Activated T-helper 17 cell treated with anti-CD3 and anti-CD28 coated beads, Interleukin-2, amount 50 U/mL, for 72 hours (primary cell): ENCODE measurements at regions not wholly inside any gene's neighbourhood (a gene's known extent, or its start where the extent isn't known, plus 50 kb on each side); places are given as distances from the start of the nearest gene placed in this dataset.
"Not testable (repeated sequence)": the region's sequence is repeated elsewhere in the genome, so short reads cannot be mapped to it uniquely, and the experiment has no call there.

Source experiments
- ATAC-seq: fragments of 150-1000 bp; cut with Tn5 transposase; replicated peaks from 2 replicates; pipeline ENCODE4 v1.10.0; 2021; ENCODE audit warnings: mild to moderate bottlenecking, moderate library complexity
- H3K27ac Mint-ChIP-seq: one replicate; pipeline ENCODE4 v1.8.0; 2022; ENCODE audit warnings: mixed read lengths
- H3K27me3 Mint-ChIP-seq: one replicate; pipeline ENCODE4 v1.8.0; 2022; ENCODE audit warnings: mixed read lengths
- H3K36me3 Mint-ChIP-seq: one replicate; pipeline ENCODE4 v1.8.0; 2022; ENCODE audit warnings: low read depth, mild to moderate bottlenecking, mixed read lengths
- H3K4me1 Mint-ChIP-seq: one replicate; pipeline ENCODE4 v1.8.0; 2022; ENCODE audit warnings: mixed read lengths
- H3K4me3 Mint-ChIP-seq: one replicate; pipeline ENCODE4 v1.8.0; 2022; ENCODE audit warnings: mild to moderate bottlenecking, mixed read lengths
- H3K9me3 Mint-ChIP-seq: one replicate; pipeline ENCODE4 v1.8.0; 2022; ENCODE audit warnings: mixed read lengths

DNA sequence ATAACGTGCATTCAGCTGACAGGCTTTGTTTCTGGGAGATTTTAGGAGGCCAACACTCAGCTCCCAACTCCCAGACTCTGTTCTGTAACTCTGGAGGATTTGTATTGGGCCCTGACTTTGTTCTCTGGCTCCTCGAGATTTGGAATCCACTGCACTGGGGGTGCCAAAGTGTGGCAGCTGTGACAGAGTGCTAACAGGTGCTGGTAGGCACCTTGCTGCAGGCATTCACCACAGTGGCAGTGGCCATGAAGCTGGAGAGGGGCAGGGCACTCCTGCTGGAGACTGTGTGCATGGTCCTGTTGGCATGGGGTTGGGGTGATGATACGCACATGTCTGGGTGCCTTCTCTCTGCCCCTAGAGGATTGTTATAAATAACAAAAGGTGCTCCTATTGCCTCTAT lies 1094.9 kb upstream of the SLIT2 start:
- Mint-ChIP-seq H3K9me3 (peaks cover 18% of the 10 kb centered on the region), H3K27me3 (no peaks in the 10 kb centered on the region), H3K27ac (no peak overlapping the region), H3K4me1 (no peaks in the 10 kb centered on the region), H3K4me3 (no peak overlapping the region), H3K36me3 (no peaks in the 10 kb centered on the region)
- ATAC-seq, result no peak

DNA sequence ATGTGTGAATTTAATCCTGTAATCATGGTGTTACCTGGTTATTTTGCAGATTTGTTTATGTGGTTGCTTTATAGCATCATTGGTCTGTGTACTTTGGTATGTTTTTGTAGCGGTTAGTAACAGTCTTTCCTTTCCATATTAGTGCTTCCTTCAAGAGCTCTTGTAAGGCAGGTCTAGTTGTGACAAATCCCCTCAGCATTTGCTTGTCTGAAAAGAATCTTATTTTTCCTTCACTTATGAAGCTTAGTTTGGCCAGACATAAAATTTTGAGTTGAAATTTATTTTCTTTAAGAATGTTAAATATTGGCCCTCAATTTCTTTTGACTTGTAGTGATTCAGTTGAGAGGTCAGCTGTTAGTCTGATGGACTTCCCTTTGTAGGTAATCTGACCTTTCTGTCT lies 1096.1 kb upstream of the SLIT2 start:
- H3K27ac Mint-ChIP-seq, result no peak overlapping the region
- ATAC-seq, result no peak
- H3K36me3 Mint-ChIP-seq, result no peaks in the 10 kb centered on the region
- no peak overlapping the region for H3K4me3 Mint-ChIP-seq
- H3K9me3 Mint-ChIP-seq, result peaks cover 17% of the 10 kb centered on the region
- H3K27me3 Mint-ChIP-seq, result no peaks in the 10 kb centered on the region
- no peaks in the 10 kb centered on the region for H3K4me1 Mint-ChIP-seq

DNA sequence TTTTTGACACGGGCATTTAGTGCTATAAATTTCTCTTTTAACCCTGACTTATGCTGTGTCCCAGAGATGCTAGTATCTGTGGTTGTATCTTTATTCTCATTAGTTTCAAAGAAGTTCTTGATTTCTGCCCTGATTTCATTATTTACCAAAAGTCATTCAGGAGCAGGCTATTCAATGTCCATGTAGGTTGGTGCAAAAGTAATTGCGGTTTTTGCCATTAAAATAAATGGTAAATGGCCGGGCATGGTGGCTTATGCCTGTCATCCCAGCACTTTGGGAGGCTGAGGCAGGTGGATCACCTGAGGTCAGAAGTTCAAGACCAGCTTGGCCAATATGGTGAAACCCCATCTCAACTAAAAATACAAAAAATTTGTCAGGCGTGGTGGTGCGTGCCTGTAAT lies 1097.4 kb upstream of the SLIT2 start:
- H3K9me3 Mint-ChIP-seq, result peaks cover 17% of the 10 kb centered on the region
- H3K36me3 Mint-ChIP-seq, H3K27ac Mint-ChIP-seq, H3K4me1 Mint-ChIP-seq, H3K4me3 Mint-ChIP-seq, H3K27me3 Mint-ChIP-seq, ATAC-seq: not testable (repeated sequence)

DNA sequence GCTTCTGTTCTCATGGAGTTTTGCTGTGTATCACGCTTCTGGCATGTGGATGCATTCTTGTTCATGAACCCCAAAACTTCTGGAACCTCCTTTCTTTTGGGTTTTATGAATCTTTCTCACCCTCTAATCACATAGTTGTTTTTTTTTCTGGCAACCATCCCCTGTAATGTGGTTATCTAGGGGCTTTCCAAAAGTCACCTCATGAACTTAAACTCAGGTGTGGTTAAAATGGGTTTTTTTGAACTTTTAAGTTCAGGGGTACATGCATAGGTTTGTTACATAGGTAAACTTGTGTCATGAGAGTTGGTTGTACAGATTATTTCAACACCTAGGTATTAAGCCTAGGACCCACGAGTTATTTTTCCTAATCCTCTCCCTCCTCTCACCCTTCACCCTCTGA lies 1099.4 kb upstream of the SLIT2 start:
- H3K4me3 Mint-ChIP-seq, result no peak overlapping the region
- H3K27me3 Mint-ChIP-seq, result no peaks in the 10 kb centered on the region
- peaks cover 13% of the 10 kb centered on the region for H3K9me3 Mint-ChIP-seq
- no peaks in the 10 kb centered on the region for H3K36me3 Mint-ChIP-seq
- no peaks in the 10 kb centered on the region for H3K4me1 Mint-ChIP-seq
- ATAC-seq, result no peak
- H3K27ac Mint-ChIP-seq, result no peak overlapping the region

DNA sequence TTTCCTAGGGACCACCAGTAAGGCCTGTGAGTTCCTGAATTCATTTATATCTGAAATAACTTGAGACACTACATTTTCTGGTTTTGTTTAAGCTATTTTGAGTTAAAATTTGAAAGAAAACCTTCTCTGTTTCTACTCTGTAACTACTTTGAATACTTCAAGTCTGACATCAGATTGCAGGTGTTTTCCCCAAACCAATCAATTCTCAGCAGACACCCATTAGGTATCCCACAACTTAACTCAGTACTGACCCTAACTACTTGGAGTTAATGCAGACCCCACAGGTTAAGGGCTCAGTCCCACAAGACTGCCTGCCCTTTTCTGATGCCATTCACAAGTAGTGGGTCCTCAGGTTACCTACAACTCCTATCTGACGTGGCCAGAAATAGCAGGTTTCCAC lies 1100.0 kb upstream of the SLIT2 start:
- Mint-ChIP-seq H3K4me1 (no peaks in the 10 kb centered on the region), H3K4me3 (no peak overlapping the region), H3K27ac (no peak overlapping the region), H3K36me3 (no peaks in the 10 kb centered on the region), H3K9me3 (peaks cover 16% of the 10 kb centered on the region), H3K27me3 (no peaks in the 10 kb centered on the region)
- no peak for ATAC-seq

DNA sequence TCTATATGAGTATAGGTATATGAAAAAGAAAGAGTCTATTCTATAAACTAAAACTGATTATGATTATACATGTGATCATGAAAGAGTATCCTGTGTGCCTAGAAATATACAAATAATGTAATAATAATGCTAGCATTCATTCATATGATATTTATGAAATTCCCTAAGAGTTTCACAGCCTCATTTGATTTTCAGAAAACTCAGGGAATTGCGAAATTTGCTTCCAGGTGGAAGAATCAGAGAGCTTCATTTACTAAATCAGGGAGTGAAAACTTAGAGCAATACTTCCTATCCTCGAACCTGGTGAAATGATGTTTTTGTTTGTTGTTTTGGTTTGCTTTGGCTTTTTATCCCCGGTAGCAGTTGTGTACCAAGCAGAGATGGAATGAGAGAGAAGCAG lies 1105.7 kb upstream of the SLIT2 start:
- no peak overlapping the region for H3K27ac Mint-ChIP-seq
- H3K27me3 Mint-ChIP-seq, result no peaks in the 10 kb centered on the region
- no peak overlapping the region for H3K4me3 Mint-ChIP-seq
- peaks cover 11% of the 10 kb centered on the region for H3K9me3 Mint-ChIP-seq
- no peaks in the 10 kb centered on the region for H3K4me1 Mint-ChIP-seq
- ATAC-seq, result no peak
- H3K36me3 Mint-ChIP-seq, result no peaks in the 10 kb centered on the region

DNA sequence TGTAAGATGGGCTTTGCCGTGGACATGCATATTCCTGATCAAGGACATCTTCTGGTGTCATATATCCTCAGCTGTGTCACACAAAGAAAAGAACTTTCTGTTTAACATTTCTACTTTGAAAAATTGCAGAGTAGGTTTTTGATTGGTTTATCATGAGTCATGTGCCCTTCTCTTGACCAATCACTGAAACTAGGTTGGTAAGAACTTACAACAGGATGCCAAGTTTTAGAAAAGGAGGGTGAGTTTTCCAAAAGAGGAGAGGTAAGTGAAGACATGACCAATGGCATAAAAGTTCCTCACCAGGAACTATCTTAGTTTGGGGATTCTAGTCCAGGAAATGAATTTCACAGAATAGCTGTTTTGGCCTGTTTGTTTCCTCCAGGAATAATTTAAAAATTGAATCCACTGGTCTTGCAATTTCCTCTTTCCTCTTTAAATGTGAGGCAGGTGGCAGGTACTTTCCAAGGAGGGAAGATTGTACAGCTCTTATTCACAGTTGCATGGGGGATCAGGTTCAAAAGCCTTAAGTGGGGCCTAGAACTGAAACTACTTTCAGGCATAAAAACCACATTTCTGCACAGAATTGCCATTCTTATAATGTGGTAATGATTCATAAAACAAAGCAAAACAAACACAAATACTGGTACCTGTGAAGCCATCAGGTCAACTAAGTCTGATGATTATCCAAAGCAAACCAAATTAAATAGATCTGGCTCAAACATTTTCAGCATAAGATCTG lies 1114.5 kb upstream of the LCORL start:
- Mint-ChIP-seq H3K4me3 (no peak overlapping the region), H3K9me3 (peaks cover 15% of the 10 kb centered on the region), H3K27me3 (no peaks in the 10 kb centered on the region), H3K27ac (no peak overlapping the region), H3K36me3 (no peaks in the 10 kb centered on the region), H3K4me1 (no peaks in the 10 kb centered on the region)
- ATAC-seq, result no peak

DNA sequence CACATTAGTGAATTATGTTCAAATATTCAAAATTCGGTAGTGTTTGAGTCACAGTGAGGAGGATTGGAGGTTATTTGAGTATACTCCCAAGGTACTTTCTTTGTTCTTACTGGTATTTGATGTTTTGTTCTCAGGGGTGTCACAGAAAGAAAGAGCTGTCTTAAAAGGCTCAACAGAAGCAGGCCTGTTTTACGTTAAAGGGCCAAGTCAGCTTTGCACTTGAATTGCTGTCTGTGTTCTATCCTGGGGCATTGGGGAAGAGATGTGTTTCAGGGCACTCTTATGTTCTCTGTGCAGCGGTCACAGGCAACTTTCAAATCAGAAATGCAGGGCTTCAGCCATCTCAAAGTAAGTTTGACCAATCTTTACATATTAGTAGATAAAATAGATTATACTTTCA lies 1113.1 kb upstream of the LCORL start:
- no peak overlapping the region for H3K27ac Mint-ChIP-seq
- H3K4me1 Mint-ChIP-seq, result no peaks in the 10 kb centered on the region
- H3K4me3 Mint-ChIP-seq, result no peak overlapping the region
- H3K9me3 Mint-ChIP-seq, result peaks cover 11% of the 10 kb centered on the region
- ATAC-seq, result no peak
- no peaks in the 10 kb centered on the region for H3K36me3 Mint-ChIP-seq
- H3K27me3 Mint-ChIP-seq, result no peaks in the 10 kb centered on the region

DNA sequence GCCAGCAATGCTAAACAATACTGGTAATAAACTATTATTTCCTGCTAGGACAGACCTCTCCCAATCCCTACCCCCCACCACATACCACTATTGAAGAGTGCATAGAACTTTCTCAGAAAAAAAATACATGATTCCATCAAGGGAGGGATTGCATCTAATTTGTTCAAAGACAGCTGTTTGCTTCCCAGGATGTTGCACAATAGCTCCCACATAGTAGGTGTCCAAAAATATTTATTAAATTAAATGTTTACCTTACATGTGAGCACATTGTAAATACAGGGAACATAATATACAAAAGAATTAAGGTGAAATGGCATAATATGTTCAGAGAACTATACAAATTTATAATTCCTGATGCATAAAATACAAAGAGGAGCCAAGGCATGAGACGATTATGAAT lies 1111.8 kb upstream of the LCORL start:
- Mint-ChIP-seq H3K27me3 (no peaks in the 10 kb centered on the region), H3K36me3 (no peaks in the 10 kb centered on the region), H3K4me1 (no peaks in the 10 kb centered on the region), H3K27ac (no peak overlapping the region), H3K9me3 (peaks cover 11% of the 10 kb centered on the region), H3K4me3 (no peak overlapping the region)
- ATAC-seq, result no peak

DNA sequence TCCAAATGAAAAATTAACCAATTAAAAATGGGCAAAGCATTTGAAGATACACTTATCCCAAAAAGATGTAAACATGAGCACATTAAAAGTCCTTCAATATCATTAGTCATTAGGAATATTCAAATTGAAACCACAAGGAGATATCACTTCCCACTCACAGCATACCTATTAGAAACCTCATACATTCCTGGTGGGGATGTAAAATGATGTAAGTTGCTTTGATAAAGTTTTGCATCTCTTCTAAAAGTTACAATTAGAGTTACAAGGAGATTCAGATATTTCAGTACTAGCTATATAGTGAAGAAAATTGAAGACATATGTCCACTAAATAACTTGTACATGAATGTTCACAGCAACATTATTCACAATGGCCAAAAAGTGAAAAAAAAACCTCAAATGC lies 1109.3 kb upstream of the LCORL start:
- H3K9me3 Mint-ChIP-seq, result peaks cover 4% of the 10 kb centered on the region
- no peaks in the 10 kb centered on the region for H3K27me3 Mint-ChIP-seq
- ATAC-seq, result no peak
- no peaks in the 10 kb centered on the region for H3K36me3 Mint-ChIP-seq
- H3K4me3 Mint-ChIP-seq, result no peak overlapping the region
- no peaks in the 10 kb centered on the region for H3K4me1 Mint-ChIP-seq
- H3K27ac Mint-ChIP-seq, result no peak overlapping the region

DNA sequence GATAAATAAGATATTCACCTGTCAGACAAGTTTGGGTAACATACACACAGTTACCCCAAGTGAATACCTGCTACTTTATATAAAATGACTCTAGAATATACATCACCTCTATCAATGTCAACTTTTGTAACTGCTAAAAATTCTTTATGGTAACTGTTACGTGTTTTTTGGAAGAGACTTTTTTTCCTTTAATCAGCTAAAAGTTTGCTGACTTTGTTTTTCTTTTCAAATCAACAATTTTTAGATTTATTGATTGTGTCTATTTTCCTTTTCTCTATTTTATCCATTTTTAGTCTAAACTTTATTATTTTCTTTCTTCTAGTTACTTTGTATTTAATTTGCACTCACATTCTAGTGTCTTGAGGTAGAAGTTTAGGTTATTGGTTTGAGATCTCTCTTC lies 1106.6 kb upstream of the LCORL start:
- H3K27me3 Mint-ChIP-seq, result no peaks in the 10 kb centered on the region
- no peak overlapping the region for H3K27ac Mint-ChIP-seq

DNA sequence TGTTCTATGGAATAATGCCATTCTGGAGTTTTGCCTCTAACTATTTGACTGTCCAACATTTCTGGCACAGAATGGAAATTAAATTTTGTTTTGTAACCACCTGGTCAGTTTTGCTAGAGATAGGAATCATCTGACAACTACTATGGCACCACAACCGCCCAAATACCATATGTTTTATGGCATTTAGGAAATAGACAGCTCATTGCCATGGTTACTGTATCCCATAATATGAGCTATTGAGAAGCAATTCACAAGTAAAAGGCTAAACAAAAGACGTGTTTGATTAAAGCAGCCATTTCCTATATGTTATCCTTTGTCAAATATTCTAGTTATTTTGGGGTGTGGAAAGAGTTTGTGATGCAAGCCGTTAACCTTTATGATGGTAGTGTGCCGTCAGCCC lies 1105.3 kb upstream of the LCORL start:
- Mint-ChIP-seq H3K9me3 (peaks cover 14% of the 10 kb centered on the region), H3K4me3 (no peak overlapping the region), H3K4me1 (no peaks in the 10 kb centered on the region), H3K36me3 (no peaks in the 10 kb centered on the region), H3K27ac (no peak overlapping the region), H3K27me3 (no peaks in the 10 kb centered on the region)
- no peak for ATAC-seq

More for the DNA sequence above, 1106.6 kb upstream of the LCORL start:
- Mint-ChIP-seq H3K4me3 (no peak overlapping the region), H3K9me3 (peaks cover 14% of the 10 kb centered on the region), H3K36me3 (no peaks in the 10 kb centered on the region), H3K4me1 (no peaks in the 10 kb centered on the region)
- no peak for ATAC-seq

DNA sequence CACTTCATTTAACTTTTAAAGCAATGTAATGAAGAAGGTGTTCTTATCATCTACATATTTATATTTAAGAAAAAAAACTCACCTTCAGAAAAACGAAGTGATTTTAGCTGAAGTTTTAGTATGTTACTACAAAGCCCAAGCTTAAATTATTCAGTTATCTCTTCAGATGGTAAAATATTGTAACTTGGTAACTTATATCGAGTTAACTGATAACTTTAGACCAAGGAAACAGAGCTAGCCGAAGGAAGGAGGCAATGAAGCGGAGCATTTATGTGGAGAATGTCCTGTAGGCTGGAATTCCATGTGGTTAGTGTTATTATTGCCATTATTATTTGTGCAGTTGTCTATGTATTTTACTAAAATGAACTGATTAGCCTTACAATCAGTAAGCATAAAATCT lies 1102.1 kb upstream of the LCORL start:
- ATAC-seq, result no peak
- no peaks in the 10 kb centered on the region for H3K27me3 Mint-ChIP-seq
- no peak overlapping the region for H3K4me3 Mint-ChIP-seq
- H3K36me3 Mint-ChIP-seq, result no peaks in the 10 kb centered on the region
- H3K27ac Mint-ChIP-seq, result no peak overlapping the region
- peaks cover 10% of the 10 kb centered on the region for H3K9me3 Mint-ChIP-seq
- no peaks in the 10 kb centered on the region for H3K4me1 Mint-ChIP-seq

DNA sequence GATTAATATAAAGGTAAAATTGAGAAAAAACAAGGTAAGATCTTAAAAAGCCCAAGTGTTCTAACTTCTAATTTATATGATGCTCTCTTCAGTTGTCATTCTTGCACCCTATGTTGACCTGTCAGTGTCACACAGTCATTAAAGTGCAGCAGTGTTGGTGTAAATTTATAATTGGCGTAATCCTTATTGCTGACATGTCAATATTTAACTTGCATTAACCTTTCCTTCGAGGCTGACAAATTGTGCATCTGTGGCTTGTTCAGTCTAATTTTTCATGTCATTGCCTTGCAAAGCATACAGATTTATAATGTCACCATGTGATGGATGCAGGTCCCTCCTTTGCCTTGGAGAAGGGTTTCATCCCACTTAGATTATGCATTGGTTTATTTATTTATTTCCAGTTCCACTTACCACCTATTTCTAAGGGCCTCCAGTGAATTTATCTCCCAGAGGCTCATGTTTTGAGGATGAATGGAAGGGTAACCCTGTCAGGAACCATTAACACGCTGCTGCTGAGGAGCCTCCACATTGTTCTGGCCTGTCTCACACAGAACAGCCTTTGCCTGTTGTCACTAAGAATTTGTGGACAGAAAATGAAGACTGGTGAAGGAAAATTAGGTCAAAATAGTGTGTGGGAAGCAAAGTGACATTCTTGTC lies 1098.5 kb upstream of the LCORL start:
- Mint-ChIP-seq H3K9me3 (peaks cover 7% of the 10 kb centered on the region), H3K4me1 (no peaks in the 10 kb centered on the region), H3K27ac (no peak overlapping the region), H3K36me3 (no peaks in the 10 kb centered on the region), H3K4me3 (no peak overlapping the region), H3K27me3 (no peaks in the 10 kb centered on the region)
- no peak for ATAC-seq

DNA sequence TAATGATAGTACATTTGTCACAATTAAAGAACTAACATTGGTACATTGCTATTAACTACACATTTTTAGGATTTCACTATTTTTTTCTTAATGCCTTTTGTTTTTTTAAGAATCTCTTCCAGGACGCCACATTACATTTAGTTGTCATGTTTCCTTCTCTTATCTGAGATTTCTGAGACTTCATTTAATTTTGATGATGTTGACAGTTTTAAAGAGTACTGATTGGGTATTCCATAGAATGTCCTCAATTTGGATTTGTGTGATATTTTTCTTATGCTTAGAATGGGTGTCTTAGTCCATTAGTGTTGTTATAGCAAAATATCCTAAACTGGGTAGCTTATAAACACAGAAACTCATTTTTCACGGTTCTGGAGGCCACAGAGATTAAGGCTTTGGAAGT lies 1095.5 kb upstream of the LCORL start:
- H3K4me1 Mint-ChIP-seq, result no peaks in the 10 kb centered on the region
- no peak overlapping the region for H3K4me3 Mint-ChIP-seq
- no peak overlapping the region for H3K27ac Mint-ChIP-seq
- H3K27me3 Mint-ChIP-seq, result no peaks in the 10 kb centered on the region
- H3K36me3 Mint-ChIP-seq, result no peaks in the 10 kb centered on the region
- no peak for ATAC-seq
- H3K9me3 Mint-ChIP-seq, result peaks cover 9% of the 10 kb centered on the region
